Right lobe of liver (tissue), 6 donors: ENCODE measurements at regions not wholly inside any gene's neighbourhood (a gene's known extent, or its start where the extent isn't known, plus 50 kb on each side); places are given as distances from the start of the nearest gene placed in this dataset.

Experiments
- ATAC-seq, 4 donors: fragments of 200-7000 bp; cut with Tn5 transposase; one replicate each; pipeline ENCODE4 v1.9.1; 2020; ENCODE audit warnings: mild to moderate bottlenecking in 4 of 4, moderate library complexity in 4 of 4
- DNase-seq, 3 donors: peaks; one replicate each; pipeline ENCODE4 v3.0.0-alpha.2; 2020
- H3K27ac ChIP-seq, 3 donors: fragments of 200-600 bp; one replicate each; pipeline ENCODE4 v1.8.0; 2022
- H3K27me3 ChIP-seq, 2 donors: fragments of 200-600 bp; one replicate each; pipeline ENCODE4 v1.8.0; 2022
- H3K36me3 ChIP-seq, 4 donors: fragments of 200-600 bp; sonication (generic) in 1 of 4; one replicate each; pipeline versions ENCODE4 v1.5.1 to v1.8.0; 2017 to 2022; ENCODE audit warnings: control low read depth in 1 of 4
- H3K4me1 ChIP-seq, 4 donors: fragments of 200-600 bp; sonication (generic) in 1 of 4; one replicate each; pipeline versions ENCODE4 v1.5.1 to v1.8.0; 2017 to 2022; ENCODE audit warnings: control low read depth in 1 of 4
- H3K4me3 ChIP-seq, 3 donors: fragments of 200-600 bp; one replicate each; pipeline ENCODE4 v1.8.0; 2022
- H3K9me3 ChIP-seq, 4 donors: fragments of 200-600 bp; sonication (generic) in 1 of 4; one replicate each; pipeline versions ENCODE4 v1.5.1 to v1.8.0; 2017 to 2022; ENCODE audit warnings: control low read depth in 1 of 4
- CTCF ChIP-seq, 4 donors: fragments of 200-600 bp in 3 of 4; fragments of 450-650 bp in 1 of 4; IDR thresholded peaks; one replicate each; pipeline versions ENCODE4 v1.5.1 to v1.8.0; 2016 to 2022; ENCODE audit warnings: antibody characterized with exemption in 4 of 4, mild to moderate bottlenecking in 2 of 4
- POLR2A ChIP-seq: fragments of 450-650 bp; IDR thresholded peaks from one replicate; pipeline ENCODE4 v1.6.1; 2017; ENCODE audit warnings: antibody characterized with exemption, mild to moderate bottlenecking
- WGBS: methylation state at CpG from one replicate; pipeline ENCODE4 v1.1.6; 2018; ENCODE audit warnings: low coverage, low lambda C conversion rate; ENCODE audit not compliant: insufficient coverage; ENCODE audit errors: missing lambda C conversion rate; 5-methylcytosine and 5-hydroxymethylcytosine counted together
- intact Hi-C, 2 donors: fragments of 100-400 bp; cut with DNase I; formaldehyde crosslinking; loops; one replicate each; pipeline versions ENCODE4 v1.11.2 to v1.14.1; 2022
- donor health status: DM: no; HTN: yes; CAD: no.
- donor health status: DM: no; HTN: no; CAD: no.
- donor health status: DM: no; HTN: no; CAD: no.
- donor health status: DM: no; HTN: yes; CAD: no.
- donor health status: DM: no; HTN: yes; CAD: no.

- no peaks in the 10 kb centered on the region for H3K4me1 ChIP-seq
- no peaks in the 10 kb centered on the region for H3K9me3 ChIP-seq
- H3K27me3 ChIP-seq, result no peaks in the 10 kb centered on the region
- TF ChIP-seq POLR2A (no peak), CTCF (IDR thresholded peaks at IDR 0.05) (no peak)
- peak in 1 of 4 donors; percentile 22 for ATAC-seq
- 45% methylated on average over 5 of the region's 6 CpGs for WGBS
- H3K4me3 ChIP-seq, result no peak overlapping the region
- no peak overlapping the region for H3K27ac ChIP-seq
- no peak for DNase-seq
- no peaks in the 10 kb centered on the region for H3K36me3 ChIP-seq
- intact Hi-C loops, result no loop called here
These were observed 596.3 kb upstream of the CHRM3 start for GRCh38 chr1:238789916-238790667.

GRCh38 chr1:238787471-238787870, 598.9 kb upstream of the CHRM3 start:
- intact Hi-C loops, result no loop called here
- Histone ChIP-seq H3K9me3 (no peaks in the 10 kb centered on the region), H3K27ac (no peak overlapping the region), H3K4me3 (no peak overlapping the region), H3K36me3 (no peaks in the 10 kb centered on the region), H3K4me1 (no peaks in the 10 kb centered on the region), H3K27me3 (no peaks in the 10 kb centered on the region)
- no peak for DNase-seq
- no peak for ATAC-seq
- 36% methylated on average over 5 of the region's 5 CpGs for WGBS
- no peak for TF ChIP-seq CTCF (IDR thresholded peaks at IDR 0.05)

GRCh38 chr1:238783633-238784032, 602.7 kb upstream of the CHRM3 start:
- ATAC-seq, result no peak
- intact Hi-C loops, result no loop called here
- no peaks in the 10 kb centered on the region for H3K27me3 ChIP-seq
- H3K9me3 ChIP-seq, result no peaks in the 10 kb centered on the region
- no peak overlapping the region for H3K4me3 ChIP-seq
- no peaks in the 10 kb centered on the region for H3K4me1 ChIP-seq
- no peaks in the 10 kb centered on the region for H3K36me3 ChIP-seq
- no peak for DNase-seq
- TF ChIP-seq POLR2A (no peak), CTCF (IDR thresholded peaks at IDR 0.05) (no peak)
- H3K27ac ChIP-seq, result no peak overlapping the region

- DNase-seq (no peak), ATAC-seq (no peak)
- 53% methylated on average over 3 of the region's 3 CpGs for WGBS
- no peaks in the 10 kb centered on the region for H3K9me3 ChIP-seq
- H3K4me1 ChIP-seq, result no peaks in the 10 kb centered on the region
- H3K27me3 ChIP-seq, result no peaks in the 10 kb centered on the region
- no peak overlapping the region for H3K27ac ChIP-seq
- intact Hi-C loops, result no loop called here
- H3K4me3 ChIP-seq, result no peak overlapping the region
- TF ChIP-seq POLR2A, result no peak
- TF ChIP-seq CTCF (IDR thresholded peaks at IDR 0.05), result no peak
- no peaks in the 10 kb centered on the region for H3K36me3 ChIP-seq
These were observed 606.7 kb upstream of the CHRM3 start for GRCh38 chr1:238779716-238780115.

GRCh38 chr1:238778113-238778512, 608.3 kb upstream of the CHRM3 start:
- TF ChIP-seq CTCF (IDR thresholded peaks at IDR 0.05) (no peak), POLR2A (no peak)
- Histone ChIP-seq H3K27ac (no peak overlapping the region), H3K9me3 (no peaks in the 10 kb centered on the region), H3K36me3 (no peaks in the 10 kb centered on the region), H3K27me3 (no peaks in the 10 kb centered on the region), H3K4me1 (no peaks in the 10 kb centered on the region), H3K4me3 (no peak overlapping the region)
- ATAC-seq (no peak), DNase-seq (no peak)
- 61% methylated on average over 1 of the region's 1 CpG for WGBS
- intact Hi-C loops, result no loop called here
